ENCODE measurements at regions not wholly inside any gene's neighbourhood (a gene's known extent, or its start where the extent isn't known, plus 50 kb on each side); places are given as distances from the start of the nearest gene placed in this dataset.
"Not testable (repeated sequence)": the region's sequence is repeated elsewhere in the genome, so short reads cannot be mapped to it uniquely, and the experiment has no call there.

GRCh38 chr16:7871979-7872378 lies 539.3 kb downstream of the RBFOX1 start:
- Mint-ChIP-seq H3K9me3 (ENCODE audit: unreplicated experiment) (peaks cover 46% of the 10 kb centered on the region), H3K27me3 (ENCODE audit: unreplicated experiment) (no peaks in the 10 kb centered on the region), H3K27ac (ENCODE audit: unreplicated experiment) (no peak overlapping the region), H3K4me1 (ENCODE audit: unreplicated experiment) (no peaks in the 10 kb centered on the region), H3K4me3 (ENCODE audit: unreplicated experiment) (no peak overlapping the region), H3K36me3 (ENCODE audit: unreplicated experiment) (no peaks in the 10 kb centered on the region)
- DNase-seq (ENCODE audit: extremely low spot score, unreplicated experiment) = no peak
- no peak for TF ChIP-seq CTCF (IDR thresholded peaks at IDR 0.05)

GRCh38 chr16:7871371-7871770 lies 538.7 kb downstream of the RBFOX1 start:
- Mint-ChIP-seq H3K27me3 (ENCODE audit: unreplicated experiment) (no peaks in the 10 kb centered on the region), H3K36me3 (ENCODE audit: unreplicated experiment) (no peaks in the 10 kb centered on the region), H3K4me3 (ENCODE audit: unreplicated experiment) (no peak overlapping the region), H3K9me3 (ENCODE audit: unreplicated experiment) (peaks cover 40% of the 10 kb centered on the region), H3K4me1 (ENCODE audit: unreplicated experiment) (no peaks in the 10 kb centered on the region), H3K27ac (ENCODE audit: unreplicated experiment) (no peak overlapping the region)
- DNase-seq (ENCODE audit: extremely low spot score, unreplicated experiment) = no peak
- TF ChIP-seq CTCF (IDR thresholded peaks at IDR 0.05) = no peak

- H3K4me3 Mint-ChIP-seq (ENCODE audit: unreplicated experiment) = no peak overlapping the region
- H3K27ac Mint-ChIP-seq (ENCODE audit: unreplicated experiment) = no peak overlapping the region
- H3K27me3 Mint-ChIP-seq (ENCODE audit: unreplicated experiment) = no peaks in the 10 kb centered on the region
- no peaks in the 10 kb centered on the region for H3K4me1 Mint-ChIP-seq (ENCODE audit: unreplicated experiment)
- H3K36me3 Mint-ChIP-seq (ENCODE audit: unreplicated experiment) = no peaks in the 10 kb centered on the region
- TF ChIP-seq CTCF (IDR thresholded peaks at IDR 0.05) = no peak
- peaks cover 43% of the 10 kb centered on the region for H3K9me3 Mint-ChIP-seq (ENCODE audit: unreplicated experiment)
- DNase-seq (ENCODE audit: extremely low spot score, unreplicated experiment) = no peak
Observed at GRCh38 chr16:7867831-7868230, 535.2 kb downstream of the RBFOX1 start.

GRCh38 chr16:7866144-7866543 lies 533.5 kb downstream of the RBFOX1 start:
- Mint-ChIP-seq H3K36me3 (ENCODE audit: unreplicated experiment) (no peaks in the 10 kb centered on the region), H3K27ac (ENCODE audit: unreplicated experiment) (no peak overlapping the region), H3K9me3 (ENCODE audit: unreplicated experiment) (peaks cover 36% of the 10 kb centered on the region), H3K4me1 (ENCODE audit: unreplicated experiment) (no peaks in the 10 kb centered on the region), H3K4me3 (ENCODE audit: unreplicated experiment) (no peak overlapping the region), H3K27me3 (ENCODE audit: unreplicated experiment) (no peaks in the 10 kb centered on the region)
- no peak for DNase-seq (ENCODE audit: extremely low spot score, unreplicated experiment)
- TF ChIP-seq CTCF (IDR thresholded peaks at IDR 0.05) = no peak

- peaks cover 34% of the 10 kb centered on the region for H3K9me3 Mint-ChIP-seq (ENCODE audit: unreplicated experiment)
Observed at GRCh38 chr16:7865393-7865792, 532.7 kb downstream of the RBFOX1 start.

More at GRCh38 chr16:7865393-7865792, 532.7 kb downstream of the RBFOX1 start:
- DNase-seq (ENCODE audit: extremely low spot score, unreplicated experiment); H3K4me3 Mint-ChIP-seq (ENCODE audit: unreplicated experiment); H3K27me3 Mint-ChIP-seq (ENCODE audit: unreplicated experiment); H3K36me3 Mint-ChIP-seq (ENCODE audit: unreplicated experiment); H3K4me1 Mint-ChIP-seq (ENCODE audit: unreplicated experiment); H3K27ac Mint-ChIP-seq (ENCODE audit: unreplicated experiment): not testable (repeated sequence)
